GM06990 (cell line): ENCODE measurements at regions not wholly inside any gene's neighbourhood (a gene's known extent, or its start where the extent isn't known, plus 50 kb on each side); places are given as distances from the start of the nearest gene placed in this dataset.
A peak's percentile ranks its signal among the peaks of the same experiment; 100 is the strongest.

Experiments used
- DNase-seq: peaks from one replicate; pipeline ENCODE4 v3.0.0-alpha.2; 2011; ENCODE audit not compliant: insufficient read length; ENCODE audit errors: extremely low read depth
- H3K27me3 ChIP-seq: replicated peaks from 2 replicates; pipeline ENCODE4 v1.6.0; 2011; ENCODE audit warnings: low read length; ENCODE audit not compliant: control insufficient read depth, insufficient read depth
- H3K36me3 ChIP-seq: 2 replicates; pipeline ENCODE4 v1.5.1; 2011; ENCODE audit warnings: low read length; ENCODE audit not compliant: control insufficient read depth, insufficient read depth
- H3K4me3 ChIP-seq: replicated peaks from 2 replicates; pipeline ENCODE4 v1.5.1; 2011; ENCODE audit warnings: low read depth, mild to moderate bottlenecking, control low read depth, low read length
- TF ChIP-seq, protein P1 (sequence below): IDR thresholded peaks from 2 replicates; pipeline ENCODE4 v1.5.1; 2011; ENCODE audit warnings: low read length, control low read depth, mild to moderate bottlenecking, inconsistent platforms; ENCODE audit not compliant: insufficient read depth, poor library complexity, severe bottlenecking

GRCh38 chr3:5784690-5785089, 597.2 kb downstream of the EDEM1 start:
- Histone ChIP-seq H3K36me3 (no peaks in the 10 kb centered on the region), H3K4me3 (no peak overlapping the region), H3K27me3 (no peaks in the 10 kb centered on the region)
- TF ChIP-seq, protein P1, sequence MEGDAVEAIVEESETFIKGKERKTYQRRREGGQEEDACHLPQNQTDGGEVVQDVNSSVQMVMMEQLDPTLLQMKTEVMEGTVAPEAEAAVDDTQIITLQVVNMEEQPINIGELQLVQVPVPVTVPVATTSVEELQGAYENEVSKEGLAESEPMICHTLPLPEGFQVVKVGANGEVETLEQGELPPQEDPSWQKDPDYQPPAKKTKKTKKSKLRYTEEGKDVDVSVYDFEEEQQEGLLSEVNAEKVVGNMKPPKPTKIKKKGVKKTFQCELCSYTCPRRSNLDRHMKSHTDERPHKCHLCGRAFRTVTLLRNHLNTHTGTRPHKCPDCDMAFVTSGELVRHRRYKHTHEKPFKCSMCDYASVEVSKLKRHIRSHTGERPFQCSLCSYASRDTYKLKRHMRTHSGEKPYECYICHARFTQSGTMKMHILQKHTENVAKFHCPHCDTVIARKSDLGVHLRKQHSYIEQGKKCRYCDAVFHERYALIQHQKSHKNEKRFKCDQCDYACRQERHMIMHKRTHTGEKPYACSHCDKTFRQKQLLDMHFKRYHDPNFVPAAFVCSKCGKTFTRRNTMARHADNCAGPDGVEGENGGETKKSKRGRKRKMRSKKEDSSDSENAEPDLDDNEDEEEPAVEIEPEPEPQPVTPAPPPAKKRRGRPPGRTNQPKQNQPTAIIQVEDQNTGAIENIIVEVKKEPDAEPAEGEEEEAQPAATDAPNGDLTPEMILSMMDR = no peak
- no peak for DNase-seq

- no peak for DNase-seq
- Histone ChIP-seq H3K27me3 (no peaks in the 10 kb centered on the region), H3K4me3 (no peak overlapping the region), H3K36me3 (no peaks in the 10 kb centered on the region)
- TF ChIP-seq, protein P1 = peak; percentile 6
Observed at GRCh38 chr3:5787861-5788488, 600.5 kb downstream of the EDEM1 start.

- Histone ChIP-seq H3K36me3 (no peaks in the 10 kb centered on the region), H3K4me3 (no peak overlapping the region), H3K27me3 (no peaks in the 10 kb centered on the region)
- DNase-seq = no peak
- TF ChIP-seq, protein P1 = no peak
Observed at GRCh38 chr3:5788496-5788895, 601.0 kb downstream of the EDEM1 start.

DNA sequence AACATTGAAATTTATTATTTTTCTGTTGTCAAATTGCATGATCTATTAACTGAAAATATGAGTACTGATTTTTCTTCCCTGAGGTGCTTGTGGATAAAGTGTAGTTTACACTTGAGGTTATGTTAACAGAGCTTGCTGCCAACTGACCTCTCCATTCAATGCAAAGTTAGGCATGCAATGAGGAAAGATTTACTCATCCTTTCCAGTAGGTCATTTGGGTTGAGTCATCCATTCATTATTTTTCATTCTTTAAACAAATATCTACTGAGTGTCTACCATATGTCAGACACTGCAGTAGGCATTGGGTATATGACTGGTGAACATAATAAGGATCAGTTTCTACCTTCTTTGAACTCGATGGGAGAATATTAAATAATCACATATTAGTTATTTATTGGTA, 604.1 kb downstream of the EDEM1 start:
- Histone ChIP-seq H3K27me3 (no peaks in the 10 kb centered on the region), H3K4me3 (no peak overlapping the region), H3K36me3 (no peaks in the 10 kb centered on the region)
- TF ChIP-seq, protein P1 = no peak
- no peak for DNase-seq

GRCh38 chr3:5796541-5796940, 609.0 kb downstream of the EDEM1 start:
- no peak overlapping the region for H3K4me3 ChIP-seq
- no peaks in the 10 kb centered on the region for H3K36me3 ChIP-seq
- DNase-seq = no peak
- H3K27me3 ChIP-seq = no peaks in the 10 kb centered on the region
- TF ChIP-seq, protein P1 = no peak

- no peak for DNase-seq
- Histone ChIP-seq H3K4me3 (no peak overlapping the region), H3K27me3 (no peaks in the 10 kb centered on the region), H3K36me3 (no peaks in the 10 kb centered on the region)
- TF ChIP-seq, protein P1 = no peak
Observed at GRCh38 chr3:5798809-5799208, 611.3 kb downstream of the EDEM1 start.
